DND-41 (cell line): ENCODE measurements at regions not wholly inside any gene's neighbourhood (a gene's known extent, or its start where the extent isn't known, plus 50 kb on each side); places are given as distances from the start of the nearest gene placed in this dataset.

Source experiments
- CTCF ChIP-seq: IDR thresholded peaks from 2 replicates; pipeline ENCODE4 v1.5.1; 2012; ENCODE audit warnings: borderline replicate concordance, low read length, moderate library complexity, mild to moderate bottlenecking; ENCODE audit not compliant: poor library complexity, severe bottlenecking; ENCODE audit errors: extremely low read depth
- EZH2 ChIP-seq: IDR thresholded peaks from 3 replicates; pipeline ENCODE4 v1.6.1; 2012; ENCODE audit warnings: borderline replicate concordance, low read depth, mild to moderate bottlenecking, moderate library complexity, low read length, inconsistent platforms; ENCODE audit not compliant: severe bottlenecking

- no peak for TF ChIP-seq CTCF
- no peak for TF ChIP-seq EZH2
Observed at GRCh38 chr12:46506198-46506597, 133.6 kb upstream of the SLC38A2 start.
